Neural progenitor cell (in vitro differentiated cells): ENCODE measurements at regions not wholly inside any gene's neighbourhood (a gene's known extent, or its start where the extent isn't known, plus 50 kb on each side); places are given as distances from the start of the nearest gene placed in this dataset.

Experiments used
- CTCF ChIP-seq: fragments of 200-600 bp; sonication (generic); IDR thresholded peaks from 2 replicates; pipeline ENCODE4 v1.5.1; 2017; ENCODE audit warnings: antibody characterized with exemption, mild to moderate bottlenecking
- EZH2phosphoT487 ChIP-seq: fragments of 200-600 bp; sonication (generic); IDR thresholded peaks from 2 replicates; pipeline ENCODE4 v1.6.1; 2017; ENCODE audit warnings: antibody characterized with exemption

GRCh38 chr18:78896111-78896905, 83.3 kb upstream of the SALL3 start:
- TF ChIP-seq CTCF (no peak), EZH2phosphoT487 (no peak)
